PC-3 (cell line): ENCODE measurements at regions not wholly inside any gene's neighbourhood (a gene's known extent, or its start where the extent isn't known, plus 50 kb on each side); places are given as distances from the start of the nearest gene placed in this dataset.
"Not testable (repeated sequence)": the region's sequence is repeated elsewhere in the genome, so short reads cannot be mapped to it uniquely, and the experiment has no call there.

Source experiments
- ATAC-seq: fragments of 200-7000 bp; cut with Tn5 transposase; 2 replicates; pipeline ENCODE4 v1.9.1; 2020; ENCODE audit warnings: mild to moderate bottlenecking, moderate library complexity
- BruUV-seq: library from RNA; stranded (reverse); fragments of 400-500 nt; replicated peaks from 2 replicates; lab custom pipeline; 2021; lab: Mats Ljungman, UMichigan
- CTCF ChIA-PET: fragments of 300-600 bp; sonication (Branson Sonifier 250); formaldehyde crosslinking; loops from one replicate; lab custom pipeline; 2022; ENCODE audit warnings: antibody characterized with exemption; lab: Charles Lee
- POLR2A ChIA-PET: fragments of 300-600 bp; sonication (Branson Sonifier 250); formaldehyde crosslinking; loops from one replicate; lab custom pipeline; 2022; ENCODE audit warnings: antibody characterized with exemption; ENCODE audit not compliant: unreplicated experiment; lab: Charles Lee
- DNase-seq: peaks from one replicate; pipeline ENCODE4 v3.0.0-alpha.2; 2015
- H2AFZ ChIP-seq: fragments of 300-600 bp; sonication (generic); 2 replicates; pipeline ENCODE4 v1.6.0; 2016; ENCODE audit warnings: antibody characterized with exemption, low read length
- H3F3A ChIP-seq: fragments of 300-600 bp; sonication (generic); one replicate; pipeline ENCODE4 v1.6.0; 2017; ENCODE audit warnings: antibody characterized with exemption, low read length, control low read depth, mild to moderate bottlenecking; ENCODE audit not compliant: unreplicated experiment
- H3K27ac ChIP-seq: fragments of 300-600 bp; sonication (generic); 2 replicates; pipeline ENCODE4 v1.5.1; 2016; ENCODE audit warnings: mild to moderate bottlenecking, low read length
- H3K27me3 ChIP-seq: fragments of 300-600 bp; sonication (generic); 2 replicates; pipeline ENCODE4 v1.6.1; 2016; ENCODE audit warnings: low read length, mixed read lengths
- H3K36me3 ChIP-seq: fragments of 300-600 bp; sonication (generic); 2 replicates; pipeline ENCODE4 v1.6.1; 2016; ENCODE audit warnings: low read depth, mixed run types, low read length, mixed read lengths
- H3K4me1 ChIP-seq: fragments of 300-600 bp; sonication (generic); 2 replicates; pipeline ENCODE4 v1.5.1; 2016; ENCODE audit warnings: low read length; ENCODE audit not compliant: insufficient read depth
- H3K4me2 ChIP-seq: fragments of 300-600 bp; sonication (generic); 2 replicates; pipeline ENCODE4 v1.6.0; 2016; ENCODE audit warnings: low read length
- H3K4me3 ChIP-seq: fragments of 300-600 bp; sonication (generic); 2 replicates; pipeline ENCODE4 v1.5.1; 2016; ENCODE audit warnings: mild to moderate bottlenecking, low read length, mixed read lengths
- H3K79me2 ChIP-seq: fragments of 300-600 bp; sonication (generic); 2 replicates; pipeline ENCODE4 v1.6.1; 2017; ENCODE audit warnings: low read length, mixed read lengths
- H3K9ac ChIP-seq: fragments of 300-600 bp; sonication (generic); 2 replicates; pipeline ENCODE4 v1.6.0; 2016; ENCODE audit warnings: mild to moderate bottlenecking, low read length
- H3K9me2 ChIP-seq: fragments of 300-600 bp; sonication (generic); replicated peaks from 2 replicates; pipeline ENCODE4 v1.6.1; 2016; ENCODE audit warnings: mixed run types, low read length, mixed read lengths
- H3K9me3 ChIP-seq: fragments of 300-600 bp; sonication (generic); 2 replicates; pipeline ENCODE4 v1.6.1; 2016; ENCODE audit warnings: low read length, mixed read lengths
- H4K20me1 ChIP-seq: fragments of 300-600 bp; sonication (generic); 2 replicates; pipeline ENCODE4 v1.6.1; 2016; ENCODE audit warnings: low read length, mixed read lengths
- CTCF ChIP-seq: fragments of 300-600 bp; sonication (generic); conservative IDR thresholded peaks from 2 replicates; pipeline ENCODE4 v1.5.1; 2017; ENCODE audit warnings: antibody characterized with exemption, low read depth, mild to moderate bottlenecking, low read length
- EZH2 ChIP-seq: fragments of 300-600 bp; sonication (generic); IDR thresholded peaks from one replicate; pipeline ENCODE4 v1.6.1; 2017; ENCODE audit warnings: antibody characterized with exemption, mild to moderate bottlenecking, low read length; ENCODE audit not compliant: unreplicated experiment
- EZH2phosphoT487 ChIP-seq: fragments of 300-600 bp; sonication (generic); IDR thresholded peaks from 2 replicates; pipeline ENCODE4 v1.6.1; 2018; ENCODE audit warnings: mild to moderate bottlenecking, antibody characterized with exemption, low read length, borderline replicate concordance
- intact Hi-C: fragments of 100-400 bp; cut with micrococcal nuclease; formaldehyde crosslinking; loops from 2 replicates; pipeline ENCODE4 v1.9.0; 2023

GRCh38 chr4:3607690-3608552 lies 75.7 kb upstream of the LRPAP1 start:
- Histone ChIP-seq H3F3A (no peaks in the 10 kb centered on the region), H3K9me2 (no peaks in the 10 kb centered on the region), H3K9me3 (no peaks in the 10 kb centered on the region), H3K27me3 (no peaks in the 10 kb centered on the region), H3K79me2 (no peaks in the 10 kb centered on the region), H3K9ac (no peak overlapping the region), H3K4me2 (no peak overlapping the region), H3K4me3 (no peak overlapping the region), H3K36me3 (no peaks in the 10 kb centered on the region), H3K27ac (no peak overlapping the region), H4K20me1 (no peaks in the 10 kb centered on the region), H2AFZ (no peak overlapping the region), H3K4me1 (no peaks in the 10 kb centered on the region)
- DNase-seq: no peak
- intact Hi-C loops: no loop called here
- TF ChIP-seq EZH2 (no peak), CTCF (no peak), EZH2phosphoT487 (no peak)
- ChIA-PET CTCF (no interaction called here), POLR2A (no interaction called here)
- ATAC-seq: no peak
- BruUV-seq: no TSS peak

GRCh38 chr4:3606850-3607249 lies 74.6 kb upstream of the LRPAP1 start:
- H3K4me3 ChIP-seq, H3K36me3 ChIP-seq, H2AFZ ChIP-seq, intact Hi-C loops, H3K79me2 ChIP-seq, H3K9me2 ChIP-seq, H3K9me3 ChIP-seq, H3F3A ChIP-seq, H3K4me1 ChIP-seq, H3K9ac ChIP-seq, ATAC-seq, POLR2A ChIA-PET, BruUV-seq, H3K4me2 ChIP-seq, DNase-seq, H4K20me1 ChIP-seq, H3K27ac ChIP-seq, CTCF ChIA-PET, H3K27me3 ChIP-seq: not testable (repeated sequence)

- H3K4me1 ChIP-seq, H3F3A ChIP-seq, H3K9ac ChIP-seq, H4K20me1 ChIP-seq, intact Hi-C loops, H3K79me2 ChIP-seq, POLR2A ChIA-PET, ATAC-seq, CTCF ChIA-PET, H3K9me3 ChIP-seq, H2AFZ ChIP-seq, H3K27ac ChIP-seq, H3K27me3 ChIP-seq, BruUV-seq, H3K4me3 ChIP-seq, DNase-seq, H3K9me2 ChIP-seq, H3K4me2 ChIP-seq, H3K36me3 ChIP-seq: not testable (repeated sequence)
Observed at GRCh38 chr4:3606271-3606670, 74.0 kb upstream of the LRPAP1 start.
